Ecto neural progenitor cell (in vitro differentiated cells): ENCODE measurements at regions not wholly inside any gene's neighbourhood (a gene's known extent, or its start where the extent isn't known, plus 50 kb on each side); places are given as distances from the start of the nearest gene placed in this dataset.

Experiments
- DNase-seq: peaks from one replicate; pipeline ENCODE4 v3.0.0-alpha.2; 2018; ENCODE audit warnings: low spot score

DNA sequence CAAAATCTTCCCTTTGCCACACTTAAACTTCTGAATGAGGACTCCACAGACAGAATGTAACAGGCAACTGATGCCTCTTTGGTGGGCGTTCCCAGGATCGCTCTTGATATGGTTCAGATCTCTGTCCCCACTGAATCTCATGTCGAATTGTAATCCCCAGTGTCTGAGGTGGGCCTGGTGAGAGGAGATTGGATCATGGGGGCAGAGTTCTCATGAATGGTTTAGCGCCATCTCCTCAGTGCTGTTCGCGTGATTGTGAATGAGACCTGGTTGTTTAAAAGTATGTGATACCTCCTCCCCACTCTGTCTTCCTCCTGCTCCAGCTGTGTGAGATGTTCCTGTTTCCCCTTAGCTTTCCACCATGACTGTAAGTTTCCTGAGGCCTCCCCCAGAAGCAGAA lies 111.1 kb upstream of the SLC66A3 start:
- DNase-seq: no peak

- DNase-seq: no peak
Measured at GRCh38 chr2:11045294-11045693, 110.0 kb upstream of the SLC66A3 start.

DNA sequence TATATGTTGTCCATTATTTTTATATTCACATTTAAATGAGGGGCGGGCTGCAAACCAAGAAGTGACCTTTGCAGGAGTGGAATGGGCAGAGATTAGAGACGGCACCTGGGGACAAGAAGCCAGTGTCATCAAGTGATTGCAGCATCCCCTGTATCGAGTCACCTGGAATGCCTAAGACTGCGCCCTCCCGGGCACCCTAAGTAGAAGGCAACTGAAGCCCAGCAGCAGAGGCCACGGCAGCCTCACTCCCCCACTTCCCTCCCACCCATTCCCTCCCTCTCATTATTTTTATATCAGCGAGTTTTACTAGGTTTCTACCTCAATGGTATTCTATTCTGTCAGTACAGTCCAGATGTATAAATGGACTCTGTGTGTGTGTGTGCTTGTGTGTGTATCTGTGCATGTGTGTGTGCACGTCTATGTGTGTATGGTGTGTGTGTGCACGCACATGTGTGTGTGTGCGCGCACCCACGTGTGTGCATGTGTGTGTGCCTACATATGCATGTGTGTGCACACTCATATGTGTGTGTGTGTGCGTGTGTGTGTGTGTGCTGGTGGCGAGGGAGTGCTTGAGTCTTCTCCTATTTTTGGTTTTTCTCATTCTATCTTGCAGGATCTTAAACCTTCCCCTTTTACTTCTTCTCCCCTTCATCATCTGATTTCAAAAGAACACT lies 106.8 kb upstream of the SLC66A3 start:
- no peak for DNase-seq

DNA sequence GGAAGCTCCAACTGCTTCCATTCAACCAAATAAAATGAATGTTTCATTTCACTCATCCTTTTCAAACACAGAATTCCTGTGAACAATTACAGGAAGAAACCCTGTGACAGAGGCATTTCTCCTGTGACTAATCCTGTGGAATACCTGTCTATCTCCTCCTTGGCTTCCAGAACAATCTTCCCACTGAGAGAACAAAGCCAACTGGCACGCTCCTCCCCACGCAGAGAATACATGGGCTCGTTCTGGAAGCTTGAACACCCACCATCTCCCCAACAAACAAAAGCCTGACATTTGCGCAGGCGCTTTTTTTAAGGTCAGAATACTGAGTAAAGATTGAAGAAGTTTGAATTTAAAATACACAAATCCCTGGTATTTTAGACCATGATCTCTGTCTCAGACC lies 104.7 kb upstream of the SLC66A3 start:
- no peak for DNase-seq

GRCh38 chr2:11051280-11051679 lies 104.0 kb upstream of the SLC66A3 start:
- no peak for DNase-seq

DNA sequence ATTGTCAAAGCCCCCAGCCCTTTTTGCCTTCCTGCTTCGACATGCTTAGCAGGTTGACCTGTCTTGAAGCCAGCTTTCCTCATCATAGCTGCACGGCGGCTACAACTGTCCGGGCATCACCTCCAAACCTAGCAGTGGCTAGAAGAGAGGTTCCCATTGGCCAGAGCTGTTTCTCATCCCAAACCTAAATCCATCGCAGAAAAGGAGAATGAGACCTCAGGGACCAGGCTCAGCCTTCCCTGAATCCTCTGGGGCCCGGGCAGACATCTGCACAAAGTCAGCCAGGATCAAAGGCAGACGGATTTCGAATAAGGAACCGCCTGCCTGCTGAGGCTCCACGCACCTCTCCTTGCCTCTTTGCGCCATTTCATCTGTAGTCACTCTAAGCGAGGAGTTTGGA lies 101.7 kb upstream of the SLC66A3 start:
- DNase-seq: no peak

- no peak for DNase-seq
Measured at GRCh38 chr2:11054783-11055678, 100.2 kb upstream of the SLC66A3 start.

- DNase-seq: no peak
Measured at GRCh38 chr2:11055679-11056215, 99.5 kb upstream of the SLC66A3 start.

- DNase-seq: no peak
Measured at GRCh38 chr2:11056614-11057013, 98.7 kb upstream of the SLC66A3 start.

DNA sequence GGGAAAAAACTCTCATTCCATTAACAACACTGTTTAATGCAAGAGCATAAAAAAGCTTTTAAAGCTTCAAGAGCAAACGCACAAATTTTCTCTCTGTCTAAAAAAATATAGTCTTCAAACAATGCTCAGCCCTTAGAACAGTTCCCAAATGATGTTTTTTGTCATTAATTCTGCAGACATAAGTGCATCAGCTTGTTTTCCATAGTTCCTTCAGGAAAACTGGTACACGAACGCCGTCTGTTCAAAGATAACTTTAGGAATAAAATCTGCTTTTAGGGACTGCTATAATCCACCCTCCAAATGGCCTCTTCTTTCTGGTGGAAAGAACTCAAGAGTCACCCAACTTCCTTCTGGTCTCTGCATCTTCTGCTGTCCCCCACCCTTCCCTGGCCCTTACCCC lies 98.2 kb upstream of the SLC66A3 start:
- no peak for DNase-seq

DNA sequence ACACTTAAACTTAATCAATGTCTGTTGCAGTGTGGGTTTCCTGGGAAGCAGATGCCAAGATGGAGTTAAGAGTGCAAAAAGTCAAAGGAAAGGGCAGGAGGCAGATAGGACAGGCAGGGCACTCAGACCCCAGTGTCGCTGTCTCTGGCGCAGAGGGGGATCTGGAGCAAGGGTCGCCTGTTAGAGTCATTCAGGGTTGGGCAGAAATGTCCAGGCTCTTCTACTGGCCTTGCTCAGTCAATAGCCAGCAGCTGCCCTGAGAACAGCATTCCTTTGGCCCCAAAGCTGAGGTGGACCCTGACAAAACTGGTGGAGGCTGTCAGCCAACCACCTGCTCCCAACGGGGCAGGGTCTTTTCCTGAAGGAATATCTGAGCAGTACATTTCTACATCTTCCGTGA lies 97.1 kb upstream of the SLC66A3 start:
- DNase-seq: no peak

GRCh38 chr2:11060376-11061169 lies 94.7 kb upstream of the SLC66A3 start:
- no peak for DNase-seq

DNA sequence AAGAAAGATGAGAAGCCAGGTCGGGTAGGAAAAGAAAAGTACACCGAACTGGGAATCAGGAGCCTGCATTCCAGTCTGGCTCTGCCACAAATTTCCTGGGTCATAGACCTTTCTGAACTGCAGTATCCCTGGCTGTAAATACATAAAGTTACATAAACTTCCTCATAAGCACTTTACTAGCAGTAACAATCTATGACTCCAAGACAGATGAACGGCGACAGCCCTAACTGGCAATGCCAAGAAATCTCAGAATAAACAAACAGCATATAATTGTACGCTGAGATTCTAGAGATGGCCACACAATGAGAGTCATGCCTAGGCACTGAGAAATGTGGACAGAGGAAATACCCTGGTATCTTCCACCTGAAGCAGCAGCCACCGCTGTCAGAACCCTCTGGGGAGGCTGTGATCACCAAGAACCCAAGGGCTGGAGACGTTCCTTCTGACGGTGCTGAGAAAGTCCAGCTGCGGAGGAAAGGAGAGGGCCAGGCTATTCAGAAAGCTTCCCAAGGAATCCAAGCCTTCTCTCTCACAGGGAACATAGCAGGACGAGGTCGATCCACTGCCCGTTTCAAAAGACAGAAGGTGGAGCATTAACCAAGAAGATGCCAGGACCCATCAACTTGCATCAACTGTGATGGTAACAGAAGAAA lies 89.3 kb upstream of the SLC66A3 start:
- no peak for DNase-seq

- DNase-seq: no peak
Measured at GRCh38 chr2:11067221-11068078, 87.8 kb upstream of the SLC66A3 start.

DNA sequence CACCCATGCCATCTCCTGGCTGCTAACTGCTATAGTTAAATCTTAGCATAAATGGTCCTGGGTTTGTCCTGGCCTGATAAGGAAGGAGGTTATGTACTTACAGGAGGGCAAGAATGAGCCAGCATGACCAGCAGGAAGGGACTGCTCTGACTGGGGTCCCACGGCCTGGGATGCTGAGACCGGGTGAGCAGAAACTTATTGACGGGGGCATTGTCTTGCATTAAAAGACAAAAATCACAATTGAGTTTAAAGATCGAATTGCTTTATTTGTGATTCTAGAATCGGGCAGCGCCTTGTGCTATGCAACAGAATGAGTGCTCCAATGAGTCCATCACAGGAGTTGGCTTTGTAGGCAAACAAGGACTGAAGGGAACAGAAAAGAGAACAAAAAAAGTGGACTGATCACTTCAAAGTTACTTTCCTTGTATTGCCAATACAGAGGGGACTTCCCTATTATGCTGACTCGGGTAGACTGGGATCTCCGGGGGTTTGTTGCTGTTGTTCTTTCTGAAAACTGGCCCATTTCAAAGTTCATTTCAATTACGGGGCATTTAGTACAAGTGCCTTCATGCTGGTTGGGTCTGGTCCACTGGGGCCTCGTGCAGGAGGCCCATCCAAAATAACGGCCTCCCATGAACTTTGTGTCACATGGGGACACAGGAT lies 87.1 kb upstream of the SLC66A3 start:
- no peak for DNase-seq

- DNase-seq: no peak
Measured at GRCh38 chr2:11068856-11069526, 86.3 kb upstream of the SLC66A3 start.

GRCh38 chr2:11069566-11070185 lies 85.6 kb upstream of the SLC66A3 start:
- DNase-seq: no peak

DNA sequence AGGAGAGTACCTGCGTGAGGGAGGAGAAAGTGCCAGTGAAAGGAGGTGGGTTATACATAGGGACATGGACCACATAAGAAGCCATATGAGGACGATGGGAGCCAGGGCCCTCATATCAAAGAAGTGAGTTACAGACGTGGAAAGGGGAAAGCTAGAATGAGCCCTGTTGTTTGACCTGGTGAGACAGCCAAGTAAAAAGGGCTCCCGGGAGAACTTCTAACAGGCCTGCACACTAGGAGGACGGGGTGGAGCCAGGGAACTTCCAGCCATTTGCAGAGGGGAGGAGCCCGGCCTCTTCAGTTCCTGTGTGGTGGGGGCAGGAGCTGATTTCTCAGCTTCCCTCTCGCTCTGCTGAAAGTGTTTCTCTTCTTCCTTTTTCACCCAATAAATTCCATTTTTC lies 84.1 kb upstream of the SLC66A3 start:
- no peak for DNase-seq

GRCh38 chr2:11071939-11072338 lies 83.3 kb upstream of the SLC66A3 start:
- DNase-seq: no peak
